ENCODE measurements at regions not wholly inside any gene's neighbourhood (a gene's known extent, or its start where the extent isn't known, plus 50 kb on each side); places are given as distances from the start of the nearest gene placed in this dataset.

- DNase-seq (no peak), ATAC-seq (no peak)
- H3K4me1 ChIP-seq = no peaks in the 10 kb centered on the region
- H3K9me3 ChIP-seq = peaks cover 0 to 4% (median 0%) of the 10 kb centered on the region in 12 donors
- no peak for TF ChIP-seq POLR2A (IDR thresholded peaks at IDR 0.05)
- TF ChIP-seq, protein P1, sequence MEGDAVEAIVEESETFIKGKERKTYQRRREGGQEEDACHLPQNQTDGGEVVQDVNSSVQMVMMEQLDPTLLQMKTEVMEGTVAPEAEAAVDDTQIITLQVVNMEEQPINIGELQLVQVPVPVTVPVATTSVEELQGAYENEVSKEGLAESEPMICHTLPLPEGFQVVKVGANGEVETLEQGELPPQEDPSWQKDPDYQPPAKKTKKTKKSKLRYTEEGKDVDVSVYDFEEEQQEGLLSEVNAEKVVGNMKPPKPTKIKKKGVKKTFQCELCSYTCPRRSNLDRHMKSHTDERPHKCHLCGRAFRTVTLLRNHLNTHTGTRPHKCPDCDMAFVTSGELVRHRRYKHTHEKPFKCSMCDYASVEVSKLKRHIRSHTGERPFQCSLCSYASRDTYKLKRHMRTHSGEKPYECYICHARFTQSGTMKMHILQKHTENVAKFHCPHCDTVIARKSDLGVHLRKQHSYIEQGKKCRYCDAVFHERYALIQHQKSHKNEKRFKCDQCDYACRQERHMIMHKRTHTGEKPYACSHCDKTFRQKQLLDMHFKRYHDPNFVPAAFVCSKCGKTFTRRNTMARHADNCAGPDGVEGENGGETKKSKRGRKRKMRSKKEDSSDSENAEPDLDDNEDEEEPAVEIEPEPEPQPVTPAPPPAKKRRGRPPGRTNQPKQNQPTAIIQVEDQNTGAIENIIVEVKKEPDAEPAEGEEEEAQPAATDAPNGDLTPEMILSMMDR (IDR thresholded peaks at IDR 0.05) = no peak
- no peaks in the 10 kb centered on the region for H3K36me3 ChIP-seq
- no peak overlapping the region for H3K27ac ChIP-seq
- H3K4me3 ChIP-seq = no peak overlapping the region
- WGBS, 4 donors = 84 to 87% (median 85%) methylated on average over 6 of the region's 6 CpGs
- peaks cover 0 to 5% (median 0%) of the 10 kb centered on the region in 9 donors for H3K27me3 ChIP-seq
- intact Hi-C loops (cut with DNase I) = no loop called here
These were observed 71.7 kb upstream of the TMEM106B start for GRCh38 chr7:12139416-12139815.

- intact Hi-C loops (cut with DNase I) = no loop called here
- no peak for DNase-seq
- ATAC-seq = no peak
- Histone ChIP-seq H3K9me3 (peaks cover 0 to 4% (median 0%) of the 10 kb centered on the region in 12 donors), H3K4me1 (no peaks in the 10 kb centered on the region), H3K36me3 (no peaks in the 10 kb centered on the region), H3K27me3 (no peaks in the 10 kb centered on the region), H3K4me3 (no peak overlapping the region), H3K27ac (no peak overlapping the region)
- TF ChIP-seq, protein P1 (IDR thresholded peaks at IDR 0.05) = no peak
- no peak for TF ChIP-seq POLR2A (IDR thresholded peaks at IDR 0.05)
- 52 to 70% (median 63%) methylated on average over 2 of the region's 2 CpGs for WGBS, 4 donors
These were observed 64.3 kb upstream of the TMEM106B start for GRCh38 chr7:12146813-12147212.

DNA sequence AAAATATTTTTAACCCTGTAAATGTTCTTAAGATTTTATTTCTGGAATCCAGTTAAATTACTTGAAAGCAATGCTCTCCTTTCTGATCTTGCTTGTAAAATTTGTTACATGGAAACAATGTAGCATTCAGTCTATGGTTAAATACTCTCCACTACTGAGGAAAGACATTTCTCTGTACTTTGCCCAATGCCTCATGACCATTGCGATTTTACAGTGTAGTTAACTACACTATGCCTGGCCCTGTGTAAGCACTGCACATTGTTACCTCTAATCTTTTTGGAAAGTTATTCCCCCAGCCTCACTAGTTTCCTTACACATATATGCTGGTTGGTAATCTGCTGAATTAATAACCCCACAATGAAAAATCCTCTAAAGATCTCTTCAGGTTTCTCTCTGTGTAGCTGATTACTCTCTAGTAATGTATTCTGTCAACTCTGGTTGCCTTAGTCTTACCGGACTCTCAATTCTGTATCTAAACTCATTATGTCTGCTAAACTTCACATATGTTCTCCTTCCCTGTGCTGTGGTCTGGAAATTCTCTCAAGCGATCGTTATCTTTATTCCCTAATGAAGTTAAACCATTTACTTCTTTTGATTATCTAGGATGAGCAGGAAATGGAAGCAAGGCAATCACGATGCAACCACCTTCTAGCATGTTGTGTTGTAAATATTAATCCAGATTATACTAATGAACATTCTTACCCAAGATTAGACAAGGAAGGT lies 58.7 kb upstream of the TMEM106B start:
- Histone ChIP-seq H3K36me3 (no peaks in the 10 kb centered on the region), H3K27me3 (no peaks in the 10 kb centered on the region), H3K27ac (no peak overlapping the region), H3K9me3 (peaks cover 0 to 2% (median 0%) of the 10 kb centered on the region in 12 donors), H3K4me1 (no peaks in the 10 kb centered on the region), H3K4me3 (no peak overlapping the region)
- no peak for TF ChIP-seq POLR2A (IDR thresholded peaks at IDR 0.05)
- TF ChIP-seq, protein P1 (IDR thresholded peaks at IDR 0.05) = no peak
- DNase-seq (no peak), ATAC-seq (no peak)
- intact Hi-C loops (cut with DNase I) = no loop called here
- WGBS, 4 donors = 66 to 68% (median 67%) methylated on average over 5 of the region's 5 CpGs

DNA sequence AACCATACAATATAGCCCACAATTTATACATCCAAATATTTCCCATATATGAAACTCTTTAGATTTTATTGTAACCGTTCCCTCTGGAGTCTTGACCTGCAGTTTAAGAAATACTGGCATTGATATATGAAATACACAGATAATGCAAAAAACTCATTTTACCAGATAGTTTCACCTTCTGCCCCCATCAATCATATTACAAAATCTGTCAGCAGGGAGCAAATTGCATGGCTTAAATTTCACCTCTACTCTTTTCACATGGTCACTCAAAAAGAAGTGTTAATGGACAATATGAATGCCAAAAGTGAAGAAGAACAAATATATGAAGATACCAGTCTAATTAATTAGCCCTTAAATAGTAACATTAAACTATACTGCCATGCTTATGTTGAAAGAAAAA lies 57.0 kb upstream of the TMEM106B start:
- no peaks in the 10 kb centered on the region for H3K36me3 ChIP-seq
- DNase-seq = no peak
- H3K9me3 ChIP-seq = peaks cover 0 to 2% (median 0%) of the 10 kb centered on the region in 12 donors
- intact Hi-C loops (cut with DNase I) = no loop called here
- no peak for TF ChIP-seq POLR2A (IDR thresholded peaks at IDR 0.05)
- TF ChIP-seq, protein P1 (IDR thresholded peaks at IDR 0.05) = no peak
- ATAC-seq = no peak
- H3K4me1 ChIP-seq = no peaks in the 10 kb centered on the region
- no peak overlapping the region for H3K27ac ChIP-seq
- no peak overlapping the region for H3K4me3 ChIP-seq
- 79 to 85% (median 82%) methylated on average over 1 of the region's 1 CpG for WGBS, 4 donors
- no peaks in the 10 kb centered on the region for H3K27me3 ChIP-seq

All from heart left ventricle (tissue), 16 donors.